ENCODE measurements at regions not wholly inside any gene's neighbourhood (a gene's known extent, or its start where the extent isn't known, plus 50 kb on each side); places are given as distances from the start of the nearest gene placed in this dataset.
A peak's percentile ranks its signal among the peaks of the same experiment; 100 is the strongest.
"Not testable (repeated sequence)": the region's sequence is repeated elsewhere in the genome, so short reads cannot be mapped to it uniquely, and the experiment has no call there.

DNA sequence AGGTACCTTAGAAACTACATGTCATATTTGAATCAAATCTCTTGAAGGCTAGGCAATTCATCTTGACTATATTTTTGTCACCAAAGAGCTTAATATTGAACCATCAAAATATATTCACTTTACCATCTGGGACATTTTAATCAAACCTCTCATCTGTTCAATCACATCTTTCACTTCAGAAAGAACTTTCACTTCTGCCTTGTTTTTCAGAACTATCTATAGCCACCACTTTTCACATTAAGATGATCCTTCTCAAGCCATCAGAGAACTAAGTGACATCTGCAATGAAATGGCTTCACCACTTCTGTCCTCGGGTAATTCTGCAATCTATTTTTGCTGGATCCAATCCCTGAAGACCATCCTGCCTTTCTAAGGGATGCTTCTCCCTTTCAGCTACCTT, 57.8 kb downstream of the OR2B2 start:
- no peak overlapping the region for H3K27ac ChIP-seq (ENCODE audit: low read depth, low read length)
- WGBS, 3 donors = 79 to 94% (median 83%) methylated on average over 1 of the region's 1 CpG

- H3K27ac ChIP-seq (ENCODE audit: low read depth, low read length) = no peak overlapping the region
Observed at GRCh38 chr6:27851440-27851839, 60.8 kb downstream of the OR2B2 start.

DNA sequence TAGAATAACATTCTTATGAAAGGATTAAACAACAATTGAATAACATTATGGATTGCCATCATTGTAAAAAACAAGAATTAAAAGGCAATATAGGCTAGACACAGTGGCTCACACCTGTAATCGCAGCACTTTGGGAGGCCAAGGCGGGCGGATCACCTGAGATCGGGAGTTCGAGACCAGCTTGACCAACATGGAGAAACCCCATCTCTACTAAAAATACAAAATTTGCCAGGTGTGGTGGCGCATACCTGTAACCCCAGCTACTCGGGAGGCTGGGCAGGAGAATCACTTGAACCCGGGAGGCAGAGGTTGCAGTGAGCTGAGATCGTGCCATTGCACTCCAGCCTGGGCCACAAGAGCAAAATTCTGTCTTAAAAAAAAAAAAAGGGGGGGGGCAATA, 63.2 kb downstream of the OR2B2 start:
- WGBS, 3 donors = 95 to 98% (median 98%) methylated on average over 9 of the region's 9 CpGs
- not testable (repeated sequence) for H3K27ac ChIP-seq (ENCODE audit: low read depth, low read length)

GRCh38 chr6:27847706-27848105, 64.5 kb downstream of the OR2B2 start:
- WGBS, 3 donors = 92 to 98% (median 93%) methylated on average over 3 of the region's 3 CpGs

DNA sequence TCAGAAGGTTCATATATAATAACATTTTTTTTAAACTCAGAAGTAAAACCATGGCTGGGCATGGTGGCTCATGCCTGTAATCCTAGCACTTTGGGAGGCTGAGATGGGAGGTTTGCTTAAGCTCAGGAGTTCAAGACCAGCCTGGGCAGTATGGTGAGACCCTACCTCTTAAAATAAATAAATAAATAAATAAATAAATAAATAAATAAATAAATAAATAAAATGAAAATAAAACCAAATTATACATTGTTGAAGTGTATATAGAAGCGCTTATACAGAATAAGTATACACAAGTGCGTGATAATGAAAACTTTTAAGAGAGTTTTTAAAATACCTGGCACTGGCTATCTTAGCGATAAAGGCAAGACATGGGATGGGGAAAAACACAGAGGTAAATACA, 71.6 kb downstream of the OR2B2 start:
- 96 to 99% (median 97%) methylated on average over 3 of the region's 3 CpGs for WGBS, 3 donors

More at GRCh38 chr6:27847706-27848105, 64.5 kb downstream of the OR2B2 start:
- H3K27ac ChIP-seq (ENCODE audit: low read depth, low read length) = no peak overlapping the region

GRCh38 chr6:27839626-27840475, 72.3 kb downstream of the OR2B2 start:
- no peak overlapping the region for H3K27ac ChIP-seq (ENCODE audit: low read depth, low read length)
- 5 to 12% (median 9%) methylated on average over 12 of the region's 12 CpGs for WGBS, 3 donors

More for the DNA sequence above, 71.6 kb downstream of the OR2B2 start:
- no peak overlapping the region for H3K27ac ChIP-seq (ENCODE audit: low read depth, low read length)

DNA sequence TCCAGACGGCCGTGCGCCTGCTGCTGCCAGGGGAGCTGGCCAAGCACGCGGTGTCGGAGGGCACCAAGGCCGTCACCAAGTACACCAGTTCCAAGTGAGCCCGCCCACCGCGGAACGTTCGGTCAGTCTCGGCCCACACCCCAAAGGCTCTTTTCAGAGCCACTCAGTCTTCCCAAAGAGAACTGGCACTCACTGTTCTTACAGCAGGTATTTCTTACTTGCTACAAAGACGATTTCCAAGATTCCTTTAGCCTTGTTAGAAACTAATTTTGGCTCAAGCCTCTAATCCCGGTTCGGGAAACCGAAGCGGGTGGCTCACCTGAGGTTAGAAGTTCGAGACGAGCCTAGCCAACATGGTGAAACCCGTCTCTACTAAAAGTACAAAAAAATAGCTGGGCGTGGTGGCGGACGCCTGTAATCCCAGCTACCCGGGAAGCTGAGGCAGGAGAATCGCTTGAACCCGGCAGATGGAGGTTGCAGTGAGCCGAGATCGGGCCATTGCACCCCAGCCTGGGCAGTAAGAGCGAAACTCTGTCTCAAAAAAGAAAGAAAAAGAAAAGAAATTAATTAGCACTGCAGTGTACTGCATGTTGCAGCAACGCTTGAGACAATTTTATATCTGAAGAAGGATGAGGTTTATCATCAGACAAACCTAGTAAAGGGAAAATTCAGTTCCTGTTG, 73.1 kb downstream of the OR2B2 start:
- no peak overlapping the region for H3K27ac ChIP-seq (ENCODE audit: low read depth, low read length)
- WGBS, 3 donors = 0 to 1% (median 1%) methylated on average over 31 of the region's 31 CpGs

DNA sequence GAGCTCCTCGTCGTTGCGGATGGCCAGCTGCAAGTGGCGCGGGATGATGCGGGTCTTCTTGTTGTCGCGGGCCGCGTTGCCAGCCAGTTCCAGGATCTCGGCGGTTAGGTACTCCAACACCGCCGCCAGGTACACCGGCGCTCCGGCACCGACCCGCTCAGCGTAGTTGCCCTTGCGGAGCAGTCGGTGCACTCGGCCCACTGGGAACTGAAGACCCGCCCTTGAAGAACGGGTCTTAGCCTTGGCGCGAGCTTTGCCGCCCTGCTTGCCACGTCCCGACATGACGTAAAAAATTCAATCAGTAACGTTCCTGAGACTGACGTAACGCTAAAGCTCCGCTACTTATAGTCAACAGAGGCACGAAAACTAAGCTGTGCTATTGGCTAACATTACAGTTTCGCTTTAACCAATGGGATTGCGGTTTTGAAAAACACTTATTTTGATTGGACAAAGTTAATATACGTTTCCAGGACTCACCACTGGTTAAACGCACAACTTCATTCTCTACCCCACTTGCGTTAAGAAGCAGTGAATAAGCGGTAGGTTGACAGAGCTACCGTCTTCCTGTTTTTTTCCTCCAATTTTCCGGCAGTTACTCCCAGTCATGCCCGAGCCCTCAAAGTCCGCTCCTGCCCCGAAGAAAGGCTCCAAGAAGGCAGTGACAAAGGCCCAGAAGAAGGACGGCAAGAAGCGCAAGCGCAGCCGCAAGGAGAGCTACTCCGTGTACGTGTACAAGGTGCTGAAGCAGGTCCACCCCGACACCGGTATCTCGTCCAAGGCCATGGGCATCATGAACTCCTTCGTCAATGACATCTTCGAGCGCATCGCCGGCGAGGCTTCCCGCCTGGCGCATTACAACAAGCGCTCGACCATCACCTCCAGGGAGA, 73.9 kb downstream of the OR2B2 start:
- H3K27ac ChIP-seq (ENCODE audit: low read depth, low read length) = peak overlapping the region; percentile 65

GRCh38 chr6:27837625-27838057, 74.6 kb downstream of the OR2B2 start:
- WGBS, 3 donors = 0 to 1% (median 0%) methylated on average over 11 of the region's 11 CpGs

More for the DNA sequence above, 73.9 kb downstream of the OR2B2 start:
- 0 to 1% (median 1%) methylated on average over 66 of the region's 66 CpGs for WGBS, 3 donors

DNA sequence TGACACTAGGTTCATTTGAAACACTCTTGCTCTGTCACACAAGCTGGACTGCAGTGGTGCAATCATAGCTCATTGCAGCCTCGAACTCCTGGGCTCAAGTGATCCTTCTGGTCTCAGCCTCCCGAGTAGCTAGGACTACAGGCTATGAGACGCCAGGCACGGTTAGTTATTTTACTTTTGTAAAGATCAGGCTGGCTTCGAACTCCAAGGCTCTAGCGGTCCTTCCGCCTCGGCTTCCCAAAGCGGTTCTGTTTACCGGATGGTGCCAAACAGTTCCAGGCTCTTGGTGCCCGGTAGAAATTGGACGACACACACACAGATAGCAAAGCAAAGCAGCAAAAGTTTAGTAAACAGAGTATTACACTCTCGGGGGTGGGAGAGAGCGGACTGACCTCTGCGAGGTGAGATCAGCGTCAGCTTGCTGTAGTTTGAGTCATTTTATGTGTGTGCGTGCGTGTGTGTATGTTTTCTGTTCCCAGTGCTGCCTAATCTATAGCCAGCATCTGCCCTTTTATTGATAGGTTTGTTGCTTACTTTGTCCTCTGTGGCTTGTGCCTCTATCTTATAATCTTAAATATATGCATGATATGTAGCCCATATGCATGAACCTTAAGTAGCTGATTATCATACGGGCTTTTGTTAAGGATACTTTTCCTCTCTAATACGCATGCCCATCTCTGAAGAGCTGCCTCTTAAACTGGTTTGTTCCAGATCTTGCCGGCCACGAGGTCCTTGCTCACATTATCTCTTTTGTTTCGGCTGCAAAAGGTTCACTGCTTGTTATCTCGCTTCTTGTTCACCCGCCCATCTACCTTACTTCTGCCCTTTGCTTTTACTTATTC, 75.2 kb downstream of the OR2B2 start:
- 0 to 1% (median 0%) methylated on average over 25 of the region's 25 CpGs for WGBS, 3 donors
- H3K27ac ChIP-seq (ENCODE audit: low read depth, low read length) = no peak overlapping the region

More at GRCh38 chr6:27837625-27838057, 74.6 kb downstream of the OR2B2 start:
- peak overlapping the region; percentile 10 for H3K27ac ChIP-seq (ENCODE audit: low read depth, low read length)

DNA sequence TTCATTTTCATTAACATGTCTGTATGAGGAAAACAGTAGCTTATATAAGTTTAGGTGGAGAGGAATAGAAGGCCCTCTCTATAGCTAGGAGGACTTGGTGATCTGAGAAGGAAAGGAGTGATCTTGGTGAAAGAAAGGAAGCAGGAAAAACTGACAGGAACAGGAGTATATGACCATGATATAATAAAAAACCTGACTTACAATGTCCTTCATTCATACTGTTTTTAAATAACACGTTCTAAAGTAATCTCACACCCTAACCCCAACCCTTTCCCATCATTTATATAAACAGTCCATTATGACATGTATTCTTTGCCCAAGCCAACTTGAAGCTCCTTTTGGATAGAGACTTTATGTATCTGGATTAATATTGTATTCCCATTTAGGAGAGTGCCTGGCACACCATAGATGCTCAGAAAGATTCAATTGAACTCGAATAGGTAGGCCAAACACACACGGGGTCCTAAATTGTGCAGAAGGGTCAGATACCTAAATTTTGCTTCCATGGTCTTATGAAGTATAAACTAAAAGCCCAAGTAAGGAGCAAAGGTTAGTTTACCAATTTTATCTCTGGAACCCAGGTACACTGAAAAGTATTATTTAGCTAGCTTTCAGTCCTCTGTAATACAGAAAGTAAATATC, 75.9 kb downstream of the OR2B2 start:
- WGBS, 3 donors = 21 to 28% (median 24%) methylated on average over 3 of the region's 3 CpGs
- no peak overlapping the region for H3K27ac ChIP-seq (ENCODE audit: low read depth, low read length)

DNA sequence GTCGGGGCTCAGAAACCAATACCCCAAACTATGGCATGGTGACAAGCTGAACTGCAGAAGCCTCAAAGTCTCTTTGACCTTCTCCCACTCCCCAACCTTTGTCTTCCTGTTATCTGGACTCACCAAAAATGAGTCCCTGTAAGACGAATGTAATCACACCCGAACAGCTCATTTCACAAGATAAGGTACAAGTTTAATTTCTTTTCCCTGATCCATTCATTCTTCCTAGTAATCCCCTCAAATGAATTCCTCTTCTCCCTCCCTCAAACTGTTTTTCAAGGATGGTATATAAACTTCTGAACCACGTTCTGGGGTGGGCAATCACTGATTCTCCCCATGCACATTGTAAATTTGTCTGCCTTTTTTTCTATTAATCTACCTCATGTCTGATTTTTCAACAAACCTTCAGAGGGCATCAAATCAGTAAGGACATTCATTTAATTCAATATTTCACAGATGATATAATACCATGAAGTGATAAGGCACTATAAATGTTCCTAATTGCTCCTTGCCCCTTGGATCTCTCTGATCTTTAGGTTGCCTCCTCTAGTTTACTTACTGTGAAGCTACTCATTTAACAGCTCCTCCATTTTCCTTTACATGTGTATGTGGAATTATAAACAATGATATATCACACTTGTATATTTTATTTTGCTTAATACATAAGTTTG, 77.2 kb downstream of the OR2B2 start:
- 76 to 92% (median 89%) methylated on average over 4 of the region's 4 CpGs for WGBS, 3 donors
- H3K27ac ChIP-seq (ENCODE audit: low read depth, low read length) = no peak overlapping the region

DNA sequence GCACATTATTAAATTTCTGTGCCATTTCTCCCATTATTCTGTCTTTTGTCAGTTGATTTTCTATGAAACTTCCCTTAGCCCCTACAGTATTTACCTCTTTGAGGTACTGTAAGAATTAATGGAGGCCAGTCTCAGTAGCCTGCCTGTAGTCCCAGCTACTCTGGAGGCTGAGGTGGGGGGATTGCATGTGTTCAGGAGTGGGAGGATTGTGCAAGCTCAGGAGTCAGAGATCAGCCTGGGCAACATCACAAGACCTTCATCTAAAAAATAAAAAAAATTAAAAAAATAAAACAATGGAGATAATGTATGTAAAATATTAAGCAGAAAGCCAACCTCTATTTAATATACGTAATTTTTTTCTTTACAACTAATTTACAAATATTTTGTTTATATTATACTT, 77.8 kb downstream of the OR2B2 start:
- no peak overlapping the region for H3K27ac ChIP-seq (ENCODE audit: low read depth, low read length)
- 92 to 98% (median 95%) methylated on average over 1 of the region's 1 CpG for WGBS, 3 donors

DNA sequence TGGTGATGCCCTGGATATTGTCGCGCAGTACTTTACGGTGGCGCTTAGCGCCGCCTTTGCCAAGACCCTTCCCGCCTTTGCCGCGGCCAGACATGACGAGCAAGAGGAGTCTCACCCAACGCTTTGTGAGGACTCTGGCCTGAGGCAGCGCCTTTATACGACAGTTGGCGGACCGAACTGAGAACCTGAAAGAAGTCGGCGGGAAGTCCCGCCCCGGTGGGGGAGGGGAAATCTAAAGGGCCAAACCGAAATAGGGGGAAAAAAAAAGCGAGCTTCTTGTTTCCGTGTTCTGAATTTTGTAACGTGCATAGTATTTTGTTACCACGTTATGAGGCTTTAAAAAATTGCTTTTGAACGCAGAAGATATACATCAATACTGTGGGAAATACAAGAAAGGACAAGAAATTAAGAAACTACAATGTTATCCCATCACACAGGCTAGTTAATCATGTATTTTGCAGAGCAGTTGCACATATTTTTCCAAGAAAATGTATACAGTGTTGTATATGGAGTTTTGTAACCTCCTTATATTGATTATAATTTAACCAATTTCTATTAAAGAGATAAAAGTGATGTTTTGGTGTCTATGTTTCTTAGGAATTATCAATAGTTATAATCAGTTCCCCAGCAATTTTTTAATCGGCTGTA, 80.6 kb downstream of the OR2B2 start:
- whole genome bisulfite sequencing, 3 donors = 5 to 7% (median 5%) methylated on average over 20 of the region's 26 CpGs
- not testable (repeated sequence) for H3K27ac ChIP-seq (ENCODE audit: low read depth, low read length)

GRCh38 chr6:27830600-27831433, 81.4 kb downstream of the OR2B2 start:
- not testable (repeated sequence) for H3K27ac ChIP-seq (ENCODE audit: low read depth, low read length)
- WGBS, 3 donors = 10 to 18% (median 11%) methylated on average over 28 to 32 of the region's 52 CpGs

- H3K27ac ChIP-seq (ENCODE audit: low read depth, low read length) = no peak overlapping the region
- 28 to 33% (median 32%) methylated on average over 5 of the region's 5 CpGs for whole genome bisulfite sequencing, 3 donors
Observed at GRCh38 chr6:27830212-27830599, 82.0 kb downstream of the OR2B2 start.
